Eye (tissue), 1 donor: ENCODE measurements at regions not wholly inside any gene's neighbourhood (a gene's known extent, or its start where the extent isn't known, plus 50 kb on each side); places are given as distances from the start of the nearest gene placed in this dataset.

Source experiments
- DNase-seq: peaks from one replicate; pipeline ENCODE4 v3.0.0-alpha.2; 2015

- DNase-seq: no peak
These were observed 153.8 kb downstream of the GNAI1 start for GRCh38 chr7:80288175-80289122.

DNA sequence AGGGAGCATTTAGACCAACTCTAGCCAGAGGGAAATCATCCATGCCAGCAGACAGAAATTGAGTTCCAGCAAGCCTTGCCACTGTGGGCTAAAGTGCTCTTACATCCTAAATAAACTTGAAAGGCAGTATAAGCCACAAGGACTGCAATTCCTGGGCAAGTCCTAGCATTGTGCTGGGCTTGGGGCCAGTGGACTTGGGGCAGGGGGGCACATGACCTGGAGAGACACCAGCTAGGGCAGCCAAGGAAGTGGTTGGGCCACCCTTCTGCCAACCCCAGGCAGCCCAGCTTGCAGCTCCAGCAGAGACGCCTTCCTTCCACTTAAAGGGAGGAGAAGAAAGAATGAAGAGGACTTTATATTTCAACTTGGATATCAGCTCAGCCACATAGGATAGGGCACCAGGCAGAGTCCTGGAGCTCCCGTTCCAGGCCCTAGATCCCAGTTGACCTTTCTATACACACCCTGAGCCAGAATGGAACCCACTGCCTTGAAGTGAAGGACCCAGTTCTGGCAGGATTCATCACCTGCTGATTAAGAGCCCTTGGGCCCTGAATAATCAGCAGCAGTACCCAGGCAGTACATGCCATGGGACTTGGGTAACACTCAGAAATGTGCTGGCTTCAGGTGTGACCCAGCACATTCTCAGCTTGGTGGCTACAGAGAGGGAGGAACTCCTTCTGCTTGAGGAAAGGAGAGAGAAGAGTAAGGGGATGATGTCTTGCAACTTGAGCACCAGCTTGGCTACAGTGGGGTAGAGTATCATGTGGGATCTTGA lies 153.0 kb downstream of the GNAI1 start:
- no peak for DNase-seq

DNA sequence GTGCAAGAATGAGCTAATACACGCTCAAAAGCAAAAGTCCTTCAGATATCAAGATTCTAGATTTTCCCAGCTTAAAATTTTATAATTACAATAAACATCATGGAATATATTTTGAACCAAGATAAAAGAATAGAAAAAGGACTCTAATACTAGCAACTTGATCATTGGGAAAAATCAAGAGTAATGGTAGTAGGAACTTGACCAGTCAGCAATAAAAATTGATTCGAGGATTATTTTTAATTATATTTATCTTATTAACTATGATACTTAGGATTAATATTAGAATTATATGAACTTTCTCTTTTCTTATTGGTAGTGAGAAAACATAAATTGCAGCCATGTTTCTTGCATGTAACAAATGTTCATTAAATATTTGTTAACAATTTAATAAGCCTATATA lies 152.0 kb downstream of the GNAI1 start:
- DNase-seq: no peak

- DNase-seq: no peak
These were observed 150.2 kb downstream of the GNAI1 start for GRCh38 chr7:80284855-80285254.

DNA sequence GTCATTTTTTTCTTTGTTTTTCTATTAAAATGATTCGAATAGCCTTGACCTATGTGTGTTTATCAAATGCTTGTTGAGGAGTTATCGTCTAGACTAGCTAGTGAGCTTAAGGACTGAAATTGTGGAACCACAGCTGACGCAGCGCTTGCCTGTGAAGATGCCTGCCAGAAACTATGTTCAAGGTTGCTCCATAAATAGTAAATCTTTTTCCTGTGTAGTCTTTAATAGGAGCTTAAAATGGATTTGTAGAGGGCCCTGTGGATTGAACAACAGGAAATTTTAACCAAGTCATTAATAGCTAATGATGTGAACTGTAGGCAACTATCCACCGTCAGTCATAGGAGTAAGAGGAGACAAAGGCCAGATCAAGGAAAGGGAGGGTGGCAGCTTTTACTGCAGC lies 145.1 kb downstream of the GNAI1 start:
- DNase-seq: no peak

GRCh38 chr7:80278737-80279136 lies 144.1 kb downstream of the GNAI1 start:
- DNase-seq: no peak

DNA sequence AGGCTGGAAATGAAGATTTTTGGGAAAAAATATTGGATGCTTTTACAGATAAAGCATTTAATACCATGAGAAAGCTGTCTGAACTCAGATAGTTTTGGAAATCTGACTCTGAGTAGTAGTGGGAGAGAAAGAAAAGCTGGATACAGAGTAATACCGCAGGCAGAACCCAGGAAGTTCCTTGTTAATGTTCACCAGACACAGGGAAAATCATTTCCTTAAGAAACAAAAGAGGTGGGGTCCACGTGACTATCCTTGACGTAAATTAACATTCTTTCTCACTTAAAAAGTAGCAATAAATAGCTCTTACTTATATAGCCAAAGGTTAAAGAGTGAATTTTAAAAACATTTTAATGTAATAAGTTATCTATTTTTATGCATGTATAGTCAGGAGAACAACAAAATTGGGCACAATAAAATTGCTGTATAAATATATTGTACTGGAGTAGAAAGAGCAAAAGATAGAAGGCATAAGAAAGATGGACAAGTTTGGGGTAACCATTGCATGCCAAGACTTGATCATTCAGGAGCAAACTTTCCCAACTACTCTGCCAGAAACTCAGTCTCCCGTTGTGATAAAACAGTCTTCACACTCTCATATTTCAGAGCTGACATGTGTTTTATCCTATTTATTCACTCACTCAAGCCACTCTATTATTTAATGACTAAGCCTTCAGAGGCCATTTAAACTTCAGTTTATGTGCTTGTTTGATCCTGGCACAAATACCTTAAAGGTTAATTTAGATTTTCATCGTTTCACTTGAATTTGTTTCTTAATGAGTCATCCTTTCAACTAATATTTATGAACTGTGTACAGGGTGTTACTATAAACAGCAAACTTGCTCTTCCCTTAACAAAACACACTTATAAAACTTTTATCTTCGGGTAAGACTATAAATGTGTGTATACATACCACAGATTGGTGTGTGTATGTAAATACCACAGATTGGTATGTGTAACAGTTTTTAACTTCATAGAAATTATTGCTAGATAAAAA lies 143.1 kb downstream of the GNAI1 start:
- peak; percentile 32 for DNase-seq
